ENCODE measurements at regions not wholly inside any gene's neighbourhood (a gene's known extent, or its start where the extent isn't known, plus 50 kb on each side); places are given as distances from the start of the nearest gene placed in this dataset.

DNA sequence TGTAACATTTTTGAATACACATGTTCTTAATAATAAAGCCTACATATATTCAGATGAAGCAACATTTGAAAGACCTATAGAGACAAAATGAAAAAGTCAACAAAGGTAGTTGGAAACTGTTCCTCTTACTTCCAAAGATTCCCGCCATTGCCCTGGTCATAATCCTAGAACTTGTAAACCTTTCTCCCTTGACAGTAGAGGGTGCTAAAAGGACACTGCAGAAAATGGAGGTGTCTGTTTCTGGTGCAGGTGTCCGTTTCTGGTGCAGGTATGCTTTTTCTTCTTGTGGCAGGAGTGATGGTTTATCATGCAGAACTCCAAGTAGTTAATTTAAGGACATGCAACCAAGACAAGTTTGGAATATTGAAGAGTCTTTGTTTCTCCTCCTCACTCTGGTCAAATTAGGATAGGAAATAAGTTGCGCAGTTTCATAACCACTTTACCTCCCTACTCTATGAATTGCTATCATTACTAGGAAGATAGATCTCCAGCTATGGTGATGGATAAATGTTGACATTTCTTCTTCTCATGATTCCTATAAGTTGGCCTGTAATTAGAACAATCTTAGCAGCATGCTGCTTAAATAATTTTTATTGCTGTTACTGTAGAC is 56.0 kb upstream of the FAM174A start:
- no peak for TF ChIP-seq POLR2A (IDR thresholded peaks at IDR 0.05; ENCODE audit: low read depth, low read length)
- no peak for TF ChIP-seq TAF1 (IDR thresholded peaks at IDR 0.05; ENCODE audit: borderline replicate concordance, low read depth, low read length)
- no peak for TF ChIP-seq POLR2AphosphoS5 (IDR thresholded peaks at IDR 0.05; ENCODE audit: low read depth, low read length)
- no peak for DNase-seq (ENCODE audit: insufficient read length)
- FAIRE-seq: peak; percentile 84

GRCh38 chr5:100472091-100472490 is 63.1 kb upstream of the FAM174A start:
- TF ChIP-seq POLR2AphosphoS5 (IDR thresholded peaks at IDR 0.05; ENCODE audit: low read depth, low read length) (no peak), TAF1 (IDR thresholded peaks at IDR 0.05; ENCODE audit: borderline replicate concordance, low read depth, low read length) (no peak), POLR2A (IDR thresholded peaks at IDR 0.05; ENCODE audit: low read depth, low read length) (no peak)
- DNase-seq (ENCODE audit: insufficient read length): no peak
- no peak for FAIRE-seq

DNA sequence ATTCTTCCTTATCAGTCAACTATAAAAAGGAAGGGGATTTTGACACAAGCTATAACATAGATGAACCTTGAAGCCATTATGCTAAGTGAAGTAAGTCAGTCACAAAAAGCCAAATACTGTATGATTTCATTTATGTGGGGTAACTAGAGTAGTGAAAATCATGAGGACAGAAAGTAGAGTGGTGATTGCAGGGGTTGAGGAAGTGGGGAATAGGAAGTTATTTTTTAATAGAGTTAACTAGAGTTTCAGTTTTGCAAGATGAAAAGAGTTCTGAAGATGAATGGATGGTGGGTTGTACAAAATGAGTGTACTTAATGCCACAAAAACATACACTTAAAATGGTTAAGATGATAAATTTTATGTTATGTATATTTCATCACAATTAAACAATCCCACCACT is 65.4 kb upstream of the FAM174A start:
- no peak for DNase-seq (ENCODE audit: insufficient read length)
- no peak for FAIRE-seq

DNA sequence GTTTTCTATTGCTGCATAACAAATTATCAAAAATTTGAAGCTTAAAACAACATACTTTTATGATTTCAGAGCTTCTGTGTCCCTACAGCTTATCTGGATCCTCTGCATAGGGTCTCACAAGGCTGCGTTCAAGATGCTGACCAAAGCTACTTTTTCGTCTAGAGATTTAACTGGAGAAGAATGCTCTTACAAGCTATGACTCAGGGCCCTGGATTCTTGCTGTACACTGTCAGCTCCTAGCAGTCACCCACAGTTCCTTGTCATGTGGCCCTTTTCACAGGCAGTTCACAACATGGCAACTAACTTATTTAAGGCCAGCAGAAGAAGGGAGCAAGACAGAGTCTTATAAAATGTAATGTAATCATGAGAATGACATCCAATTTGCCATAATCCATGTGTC is 70.8 kb upstream of the FAM174A start:
- TF ChIP-seq POLR2AphosphoS5 (IDR thresholded peaks at IDR 0.05; ENCODE audit: low read depth, low read length) (no peak), POLR2A (IDR thresholded peaks at IDR 0.05; ENCODE audit: low read depth, low read length) (no peak), TAF1 (IDR thresholded peaks at IDR 0.05; ENCODE audit: borderline replicate concordance, low read depth, low read length) (no peak)
- DNase-seq (ENCODE audit: insufficient read length): no peak

More for the DNA sequence above, 65.4 kb upstream of the FAM174A start:
- TF ChIP-seq POLR2AphosphoS5 (IDR thresholded peaks at IDR 0.05; ENCODE audit: low read depth, low read length) (no peak), POLR2A (IDR thresholded peaks at IDR 0.05; ENCODE audit: low read depth, low read length) (no peak), TAF1 (IDR thresholded peaks at IDR 0.05; ENCODE audit: borderline replicate concordance, low read depth, low read length) (no peak)

GRCh38 chr5:100456615-100457014 is 78.6 kb upstream of the FAM174A start:
- no peak for FAIRE-seq
- DNase-seq (ENCODE audit: insufficient read length): no peak
- no peak for TF ChIP-seq TAF1 (IDR thresholded peaks at IDR 0.05; ENCODE audit: borderline replicate concordance, low read depth, low read length)
- no peak for TF ChIP-seq POLR2AphosphoS5 (IDR thresholded peaks at IDR 0.05; ENCODE audit: low read depth, low read length)

More for the DNA sequence above, 70.8 kb upstream of the FAM174A start:
- no peak for FAIRE-seq

DNA sequence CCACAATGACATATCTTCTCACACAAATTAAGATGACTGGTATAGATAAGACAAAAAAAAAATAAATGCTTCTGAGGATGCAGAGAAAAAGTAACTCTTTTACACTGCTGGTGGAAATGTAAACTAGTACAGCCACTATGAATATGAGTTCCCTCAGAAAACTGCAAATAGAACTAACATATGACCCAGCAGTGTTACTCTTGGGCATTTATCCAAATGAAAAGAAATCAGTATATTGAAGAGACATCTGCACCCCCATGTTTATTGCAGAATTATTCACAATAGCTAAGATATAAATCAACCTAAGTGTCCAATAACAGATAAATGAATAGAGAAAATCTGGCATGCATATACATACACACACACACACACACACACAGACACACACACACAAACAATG is 83.0 kb upstream of the FAM174A start:
- TF ChIP-seq POLR2A (IDR thresholded peaks at IDR 0.05; ENCODE audit: low read depth, low read length) (no peak), POLR2AphosphoS5 (IDR thresholded peaks at IDR 0.05; ENCODE audit: low read depth, low read length) (no peak), TAF1 (IDR thresholded peaks at IDR 0.05; ENCODE audit: borderline replicate concordance, low read depth, low read length) (no peak)
- DNase-seq (ENCODE audit: insufficient read length) (no peak), FAIRE-seq (peak; percentile 51)

GRCh38 chr5:100448111-100448528 is 87.1 kb upstream of the FAM174A start:
- FAIRE-seq: no peak
- no peak for DNase-seq (ENCODE audit: insufficient read length)
- TF ChIP-seq TAF1 (IDR thresholded peaks at IDR 0.05; ENCODE audit: borderline replicate concordance, low read depth, low read length) (no peak), POLR2A (IDR thresholded peaks at IDR 0.05; ENCODE audit: low read depth, low read length) (no peak)

- DNase-seq (ENCODE audit: insufficient read length) (no peak), FAIRE-seq (no peak)
- TF ChIP-seq POLR2A (IDR thresholded peaks at IDR 0.05; ENCODE audit: low read depth, low read length) (no peak), TAF1 (IDR thresholded peaks at IDR 0.05; ENCODE audit: borderline replicate concordance, low read depth, low read length) (no peak), POLR2AphosphoS5 (IDR thresholded peaks at IDR 0.05; ENCODE audit: low read depth, low read length) (no peak)
Measured at GRCh38 chr5:100446879-100447430, 88.2 kb upstream of the FAM174A start.

DNA sequence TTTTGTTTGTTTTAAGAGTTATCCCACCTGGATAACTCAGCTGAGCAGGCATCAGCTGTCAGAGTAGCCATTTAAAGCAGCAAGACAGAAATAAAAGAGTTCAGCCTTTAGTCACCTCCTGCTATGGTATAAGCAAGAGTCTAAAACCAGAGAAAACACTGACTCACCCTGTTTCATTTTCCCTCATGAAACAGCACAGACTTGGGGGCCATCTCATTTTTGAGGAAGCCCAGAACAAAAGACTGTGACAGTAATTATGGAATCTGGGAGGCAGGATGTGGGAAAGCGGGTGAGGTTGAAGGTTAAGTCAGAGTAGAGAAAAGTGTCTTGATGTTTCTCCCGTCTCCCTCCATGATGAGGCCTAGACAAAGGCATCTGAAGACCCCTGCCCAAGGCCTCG is 90.2 kb upstream of the FAM174A start:
- DNase-seq (ENCODE audit: insufficient read length): no peak
- FAIRE-seq: no peak
- TF ChIP-seq POLR2A (IDR thresholded peaks at IDR 0.05; ENCODE audit: low read depth, low read length) (no peak), POLR2AphosphoS5 (IDR thresholded peaks at IDR 0.05; ENCODE audit: low read depth, low read length) (no peak), TAF1 (IDR thresholded peaks at IDR 0.05; ENCODE audit: borderline replicate concordance, low read depth, low read length) (no peak)

GRCh38 chr5:100434815-100435214 is 100.4 kb upstream of the FAM174A start:
- DNase-seq (ENCODE audit: insufficient read length): no peak
- no peak for FAIRE-seq
- TF ChIP-seq TAF1 (IDR thresholded peaks at IDR 0.05; ENCODE audit: borderline replicate concordance, low read depth, low read length) (no peak), POLR2A (IDR thresholded peaks at IDR 0.05; ENCODE audit: low read depth, low read length) (no peak), POLR2AphosphoS5 (IDR thresholded peaks at IDR 0.05; ENCODE audit: low read depth, low read length) (no peak)

- FAIRE-seq: no peak
- TF ChIP-seq POLR2AphosphoS5 (IDR thresholded peaks at IDR 0.05; ENCODE audit: low read depth, low read length): no peak
- no peak for TF ChIP-seq POLR2A (IDR thresholded peaks at IDR 0.05; ENCODE audit: low read depth, low read length)
- no peak for TF ChIP-seq TAF1 (IDR thresholded peaks at IDR 0.05; ENCODE audit: borderline replicate concordance, low read depth, low read length)
- DNase-seq (ENCODE audit: insufficient read length): no peak
Measured at GRCh38 chr5:100432741-100433140, 102.4 kb upstream of the FAM174A start.
